Neural progenitor cell (in vitro differentiated cells): ENCODE measurements at regions not wholly inside any gene's neighbourhood (a gene's known extent, or its start where the extent isn't known, plus 50 kb on each side); places are given as distances from the start of the nearest gene placed in this dataset.

Experiments
- DNase-seq: peaks from one replicate; pipeline ENCODE4 v3.0.0-alpha.2; 2016; ENCODE audit warnings: low spot score
- H2AFZ ChIP-seq: fragments of 200-600 bp; sonication (generic); replicated peaks from 2 replicates; pipeline ENCODE4 v1.6.1; 2016; ENCODE audit warnings: antibody characterized with exemption
- H3F3A ChIP-seq: fragments of 200-600 bp; sonication (generic); 2 replicates; pipeline ENCODE4 v1.6.1; 2016; ENCODE audit warnings: antibody characterized with exemption, low read depth
- H3K27ac ChIP-seq: fragments of 200-600 bp; sonication (generic); 2 replicates; pipeline ENCODE4 v1.5.1; 2016; ENCODE audit warnings: mild to moderate bottlenecking
- H3K27me3 ChIP-seq: fragments of 200-600 bp; sonication (generic); 2 replicates; pipeline ENCODE4 v1.6.1; 2016; ENCODE audit warnings: mild to moderate bottlenecking, moderate library complexity
- H3K36me3 ChIP-seq: fragments of 200-600 bp; sonication (generic); 2 replicates; pipeline ENCODE4 v1.5.1; 2016
- H3K4me1 ChIP-seq: fragments of 200-600 bp; sonication (generic); 2 replicates; pipeline ENCODE4 v1.6.1; 2016; ENCODE audit warnings: mixed run types
- H3K4me2 ChIP-seq: fragments of 200-600 bp; sonication (generic); 2 replicates; pipeline ENCODE4 v1.6.1; 2016
- H3K4me3 ChIP-seq: fragments of 200-600 bp; sonication (generic); 2 replicates; pipeline ENCODE4 v1.5.1; 2016
- H3K79me2 ChIP-seq: fragments of 200-600 bp; sonication (generic); 2 replicates; pipeline ENCODE4 v1.6.1; 2016; ENCODE audit warnings: low read depth
- H3K9ac ChIP-seq: fragments of 200-600 bp; sonication (generic); 2 replicates; pipeline ENCODE4 v1.6.1; 2016
- H3K9me3 ChIP-seq: fragments of 200-600 bp; sonication (generic); 2 replicates; pipeline ENCODE4 v1.5.1; 2016; ENCODE audit warnings: low read depth
- H4K20me1 ChIP-seq: fragments of 200-600 bp; sonication (generic); 2 replicates; pipeline ENCODE4 v1.6.1; 2016; ENCODE audit warnings: low read depth
- H3K27ac Mint-ChIP-seq: 3 replicates; pipeline ENCODE4 v1.8.0; 2021; ENCODE audit warnings: mixed read lengths
- H3K27me3 Mint-ChIP-seq: 2 replicates; pipeline ENCODE4 v1.8.0; 2022; ENCODE audit warnings: low read depth, mild to moderate bottlenecking, inconsistent platforms, moderate library complexity, mixed read lengths; ENCODE audit not compliant: insufficient read depth
- H3K36me3 Mint-ChIP-seq: 3 replicates; pipeline ENCODE4 v1.8.0; 2021; ENCODE audit warnings: mixed read lengths
- H3K4me1 Mint-ChIP-seq: 3 replicates; pipeline ENCODE4 v1.8.0; 2021; ENCODE audit warnings: mixed read lengths
- H3K4me3 Mint-ChIP-seq: 3 replicates; pipeline ENCODE4 v1.8.0; 2021; ENCODE audit warnings: mild to moderate bottlenecking, moderate library complexity, mixed read lengths
- H3K9me3 Mint-ChIP-seq: 3 replicates; pipeline ENCODE4 v1.8.0; 2020; ENCODE audit warnings: mixed read lengths
- EZH2 ChIP-seq: fragments of 200-600 bp; sonication (generic); IDR thresholded peaks from 2 replicates; pipeline ENCODE4 v1.6.1; 2017; ENCODE audit warnings: antibody characterized with exemption, mild to moderate bottlenecking, moderate library complexity
- EZH2phosphoT487 ChIP-seq: fragments of 200-600 bp; sonication (generic); IDR thresholded peaks from 2 replicates; pipeline ENCODE4 v1.6.1; 2017; ENCODE audit warnings: antibody characterized with exemption
- TF ChIP-seq, protein P1 (sequence below): fragments of 200-600 bp; sonication (generic); IDR thresholded peaks from 2 replicates; pipeline ENCODE4 v1.5.1; 2017; ENCODE audit warnings: antibody characterized with exemption, mild to moderate bottlenecking

DNA sequence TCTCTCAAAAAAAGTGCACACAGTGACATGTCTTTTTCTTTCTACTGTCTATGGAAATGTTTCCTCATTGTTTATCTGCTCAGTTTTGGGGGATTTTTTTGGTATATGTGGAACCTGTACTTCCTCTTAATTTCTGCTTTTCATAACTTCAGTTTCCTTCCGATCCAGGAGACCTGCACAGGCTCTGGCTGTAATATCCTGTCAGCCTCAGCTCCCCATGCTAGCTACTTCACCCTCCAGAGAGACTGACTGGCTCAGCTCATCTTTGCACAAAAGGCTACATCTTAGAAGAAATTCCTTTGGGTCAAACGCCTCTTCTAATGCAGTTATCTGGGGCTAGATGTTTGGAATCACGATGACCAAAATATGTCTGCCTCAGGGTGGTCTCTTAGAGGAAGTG lies 378.4 kb downstream of the RND3 start:
- Histone ChIP-seq H3K79me2 (no peaks in the 10 kb centered on the region), H3K27ac (no peak overlapping the region), H3F3A (no peaks in the 10 kb centered on the region), H3K4me1 (no peaks in the 10 kb centered on the region), H3K9ac (no peak overlapping the region), H3K27me3 (no peaks in the 10 kb centered on the region), H4K20me1 (no peaks in the 10 kb centered on the region), H2AFZ (no peak overlapping the region), H3K4me2 (no peak overlapping the region), H3K9me3 (no peaks in the 10 kb centered on the region), H3K4me3 (no peak overlapping the region), H3K36me3 (no peaks in the 10 kb centered on the region)
- Mint-ChIP-seq H3K36me3 (no peaks in the 10 kb centered on the region), H3K9me3 (peaks cover 6% of the 10 kb centered on the region), H3K27me3 (no peaks in the 10 kb centered on the region), H3K4me1 (no peaks in the 10 kb centered on the region), H3K4me3 (no peak overlapping the region), H3K27ac (no peak overlapping the region)
- TF ChIP-seq EZH2 (no peak), EZH2phosphoT487 (no peak)
- TF ChIP-seq, protein P1, sequence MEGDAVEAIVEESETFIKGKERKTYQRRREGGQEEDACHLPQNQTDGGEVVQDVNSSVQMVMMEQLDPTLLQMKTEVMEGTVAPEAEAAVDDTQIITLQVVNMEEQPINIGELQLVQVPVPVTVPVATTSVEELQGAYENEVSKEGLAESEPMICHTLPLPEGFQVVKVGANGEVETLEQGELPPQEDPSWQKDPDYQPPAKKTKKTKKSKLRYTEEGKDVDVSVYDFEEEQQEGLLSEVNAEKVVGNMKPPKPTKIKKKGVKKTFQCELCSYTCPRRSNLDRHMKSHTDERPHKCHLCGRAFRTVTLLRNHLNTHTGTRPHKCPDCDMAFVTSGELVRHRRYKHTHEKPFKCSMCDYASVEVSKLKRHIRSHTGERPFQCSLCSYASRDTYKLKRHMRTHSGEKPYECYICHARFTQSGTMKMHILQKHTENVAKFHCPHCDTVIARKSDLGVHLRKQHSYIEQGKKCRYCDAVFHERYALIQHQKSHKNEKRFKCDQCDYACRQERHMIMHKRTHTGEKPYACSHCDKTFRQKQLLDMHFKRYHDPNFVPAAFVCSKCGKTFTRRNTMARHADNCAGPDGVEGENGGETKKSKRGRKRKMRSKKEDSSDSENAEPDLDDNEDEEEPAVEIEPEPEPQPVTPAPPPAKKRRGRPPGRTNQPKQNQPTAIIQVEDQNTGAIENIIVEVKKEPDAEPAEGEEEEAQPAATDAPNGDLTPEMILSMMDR, result no peak
- DNase-seq, result no peak

DNA sequence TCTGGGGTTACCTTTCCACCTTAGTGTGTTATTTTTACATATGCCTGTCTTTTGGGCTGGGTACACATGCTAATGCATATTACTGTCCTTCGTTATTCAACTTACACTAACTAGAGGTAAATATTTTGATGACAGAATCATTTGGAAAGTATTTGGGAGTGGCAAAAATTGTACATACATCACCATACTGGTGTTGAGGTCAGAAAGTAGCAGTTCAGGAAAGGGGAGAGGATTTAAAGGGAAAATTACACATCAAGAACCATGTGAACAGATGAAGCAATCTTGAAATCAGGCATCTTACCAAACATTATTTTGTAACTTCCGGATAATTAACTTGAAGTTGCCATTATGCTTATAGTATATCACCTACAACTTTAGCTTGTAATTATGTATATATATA lies 379.7 kb downstream of the RND3 start:
- Histone ChIP-seq H3K79me2 (no peaks in the 10 kb centered on the region), H3K4me2 (no peak overlapping the region), H4K20me1 (no peaks in the 10 kb centered on the region), H3K9me3 (no peaks in the 10 kb centered on the region), H3K4me3 (no peak overlapping the region), H3K9ac (no peak overlapping the region), H3K4me1 (no peaks in the 10 kb centered on the region), H3K27ac (no peak overlapping the region), H2AFZ (no peak overlapping the region), H3K27me3 (no peaks in the 10 kb centered on the region), H3K36me3 (no peaks in the 10 kb centered on the region), H3F3A (no peaks in the 10 kb centered on the region)
- H3K36me3 Mint-ChIP-seq, result no peaks in the 10 kb centered on the region
- TF ChIP-seq, protein P1, result no peak
- TF ChIP-seq EZH2 (no peak), EZH2phosphoT487 (no peak)
- DNase-seq, result no peak
- H3K27me3 Mint-ChIP-seq, result no peaks in the 10 kb centered on the region
- no peak overlapping the region for H3K27ac Mint-ChIP-seq
- no peaks in the 10 kb centered on the region for H3K4me1 Mint-ChIP-seq
- H3K4me3 Mint-ChIP-seq, result no peak overlapping the region
- peaks cover 6% of the 10 kb centered on the region for H3K9me3 Mint-ChIP-seq

DNA sequence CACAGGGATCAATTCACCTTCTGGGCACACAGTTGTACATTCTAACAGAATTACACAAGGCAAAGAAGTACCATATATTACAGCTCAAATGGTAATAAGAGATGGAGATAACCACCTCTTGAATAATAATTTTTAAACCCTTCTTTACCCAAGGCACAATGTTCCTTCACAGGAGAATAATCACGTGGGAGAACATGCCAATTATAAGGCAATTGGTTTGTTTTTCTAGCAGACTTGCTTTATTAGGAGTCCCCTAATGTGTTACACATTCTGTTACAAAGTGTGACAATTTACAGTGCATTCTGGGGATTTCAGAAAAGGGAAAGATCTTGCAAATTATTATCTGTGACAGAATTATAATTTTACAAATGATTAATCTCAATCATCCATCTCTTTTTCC lies 380.3 kb downstream of the RND3 start:
- no peak overlapping the region for H2AFZ ChIP-seq
- no peak overlapping the region for H3K4me3 ChIP-seq
- H3K4me1 ChIP-seq, result peaks cover 2% of the 10 kb centered on the region
- no peak overlapping the region for H3K4me2 ChIP-seq
- H3K9ac ChIP-seq, result no peak overlapping the region
- Mint-ChIP-seq H3K9me3 (peaks cover 6% of the 10 kb centered on the region), H3K27ac (no peak overlapping the region), H3K27me3 (no peaks in the 10 kb centered on the region), H3K4me1 (no peaks in the 10 kb centered on the region), H3K36me3 (no peaks in the 10 kb centered on the region), H3K4me3 (no peak overlapping the region)
- TF ChIP-seq EZH2 (no peak), EZH2phosphoT487 (no peak)
- TF ChIP-seq, protein P1, result no peak
- H3K27me3 ChIP-seq, result no peaks in the 10 kb centered on the region
- no peaks in the 10 kb centered on the region for H3K36me3 ChIP-seq
- H4K20me1 ChIP-seq, result no peaks in the 10 kb centered on the region
- H3K9me3 ChIP-seq, result no peaks in the 10 kb centered on the region
- DNase-seq, result no peak
- H3K27ac ChIP-seq, result no peak overlapping the region
- H3F3A ChIP-seq, result no peaks in the 10 kb centered on the region
- H3K79me2 ChIP-seq, result no peaks in the 10 kb centered on the region

DNA sequence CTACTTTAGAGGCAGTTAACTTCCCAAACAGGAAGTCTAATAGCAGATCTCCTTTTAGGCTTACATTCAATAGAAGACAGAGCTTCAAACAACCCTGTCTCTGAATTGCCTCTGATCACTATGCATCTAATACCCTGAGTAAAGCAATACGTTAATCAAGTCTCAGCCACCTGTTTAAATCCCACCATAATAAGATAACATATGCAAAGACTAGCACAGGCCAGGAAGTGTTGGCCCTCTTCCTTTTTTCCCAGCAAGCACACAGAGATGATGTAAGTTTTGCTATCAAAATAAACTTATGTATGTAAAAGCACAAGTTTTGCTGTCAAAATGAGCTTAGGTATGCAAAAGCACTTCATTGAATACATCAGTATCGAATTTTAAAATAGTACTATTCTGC lies 385.5 kb downstream of the RND3 start:
- Histone ChIP-seq H3K27me3 (no peaks in the 10 kb centered on the region), H3K27ac (no peak overlapping the region), H4K20me1 (no peaks in the 10 kb centered on the region), H2AFZ (no peak overlapping the region), H3K4me1 (peaks cover 20% of the 10 kb centered on the region), H3F3A (peaks cover 5% of the 10 kb centered on the region), H3K36me3 (no peaks in the 10 kb centered on the region), H3K4me3 (no peak overlapping the region), H3K4me2 (no peak overlapping the region), H3K9ac (no peak overlapping the region), H3K79me2 (no peaks in the 10 kb centered on the region), H3K9me3 (no peaks in the 10 kb centered on the region)
- TF ChIP-seq EZH2 (no peak), EZH2phosphoT487 (no peak)
- TF ChIP-seq, protein P1, result no peak
- no peak overlapping the region for H3K4me3 Mint-ChIP-seq
- DNase-seq, result no peak
- H3K27me3 Mint-ChIP-seq, result no peaks in the 10 kb centered on the region
- no peaks in the 10 kb centered on the region for H3K36me3 Mint-ChIP-seq
- H3K27ac Mint-ChIP-seq, result no peak overlapping the region
- H3K9me3 Mint-ChIP-seq, result peaks cover 6% of the 10 kb centered on the region
- H3K4me1 Mint-ChIP-seq, result peaks cover 4% of the 10 kb centered on the region
